Spleen (tissue), 7 donors: ENCODE measurements at regions not wholly inside any gene's neighbourhood (a gene's known extent, or its start where the extent isn't known, plus 50 kb on each side); places are given as distances from the start of the nearest gene placed in this dataset.
"Not testable (repeated sequence)": the region's sequence is repeated elsewhere in the genome, so short reads cannot be mapped to it uniquely, and the experiment has no call there.

Experiments
- CTCF ChIP-seq, 11 experiments: fragments of 200-600 bp in 7 of 11; fragments of 450-650 bp in 4 of 11; sonication (generic) in 4 of 11; IDR thresholded peaks in 8 of 11; conservative IDR thresholded peaks in 3 of 11; 1 replicate in 7 of 11; 2 replicates in 4 of 11; pipeline versions ENCODE4 v1.4.0 to v1.8.0; 2016 to 2021; ENCODE audit warnings: antibody characterized with exemption in 11 of 11, inconsistent platforms in 4 of 11, mild to moderate bottlenecking in 1 of 11
- POLR2AphosphoS5 ChIP-seq, 3 donors: sonication (generic); formaldehyde crosslinking; IDR thresholded peaks; one replicate each; pipeline ENCODE4 v1.5.1; 2017; ENCODE audit warnings: antibody characterized with exemption in 3 of 3
- donor health status: DM: no; HTN: no; CAD: no; lungs with moderate emphysema.
- donor health status: DM: no; HTN: no; CAD: no.
- donor health status: DM: no; HTN: no; CAD: no.

- not testable (repeated sequence) for TF ChIP-seq POLR2AphosphoS5 (IDR thresholded peaks at IDR 0.05); CTCF (IDR thresholded peaks at IDR 0.05 in 8 of 11, conservative IDR thresholded peaks at IDR 0.05 in 3 of 11)
Observed at GRCh38 chr11:123332577-123332976, 97.5 kb upstream of the GRAMD1B start.
